Bronchial epithelial cell (primary cell): ENCODE measurements at regions not wholly inside any gene's neighbourhood (a gene's known extent, or its start where the extent isn't known, plus 50 kb on each side); places are given as distances from the start of the nearest gene placed in this dataset.

Source experiments
- DNase-seq: peaks from one replicate; pipeline ENCODE4 v3.0.0-alpha.2; 2010; ENCODE audit warnings: low read depth
- FAIRE-seq: peaks from 2 replicates; lab custom pipeline; 2011; peaks lifted over from hg19 to GRCh38; lab: Jason Lieb, UNC
- H3K27me3 ChIP-seq: 2 replicates; pipeline ENCODE4 v1.5.1; 2011; ENCODE audit warnings: low read length; ENCODE audit not compliant: control insufficient read depth, insufficient read depth
- H3K36me3 ChIP-seq: 2 replicates; pipeline ENCODE4 v1.5.1; 2011; ENCODE audit warnings: low read length; ENCODE audit not compliant: control insufficient read depth, insufficient read depth
- H3K4me3 ChIP-seq: 2 replicates; pipeline ENCODE4 v1.5.1; 2011; ENCODE audit warnings: mild to moderate bottlenecking, low read depth, low read length, control low read depth
- TF ChIP-seq, protein P1 (sequence below): IDR thresholded peaks from 2 replicates; pipeline ENCODE4 v1.5.1; 2011; ENCODE audit warnings: mild to moderate bottlenecking, moderate library complexity, low read length, control low read depth, inconsistent platforms; ENCODE audit not compliant: insufficient read depth, severe bottlenecking

DNA sequence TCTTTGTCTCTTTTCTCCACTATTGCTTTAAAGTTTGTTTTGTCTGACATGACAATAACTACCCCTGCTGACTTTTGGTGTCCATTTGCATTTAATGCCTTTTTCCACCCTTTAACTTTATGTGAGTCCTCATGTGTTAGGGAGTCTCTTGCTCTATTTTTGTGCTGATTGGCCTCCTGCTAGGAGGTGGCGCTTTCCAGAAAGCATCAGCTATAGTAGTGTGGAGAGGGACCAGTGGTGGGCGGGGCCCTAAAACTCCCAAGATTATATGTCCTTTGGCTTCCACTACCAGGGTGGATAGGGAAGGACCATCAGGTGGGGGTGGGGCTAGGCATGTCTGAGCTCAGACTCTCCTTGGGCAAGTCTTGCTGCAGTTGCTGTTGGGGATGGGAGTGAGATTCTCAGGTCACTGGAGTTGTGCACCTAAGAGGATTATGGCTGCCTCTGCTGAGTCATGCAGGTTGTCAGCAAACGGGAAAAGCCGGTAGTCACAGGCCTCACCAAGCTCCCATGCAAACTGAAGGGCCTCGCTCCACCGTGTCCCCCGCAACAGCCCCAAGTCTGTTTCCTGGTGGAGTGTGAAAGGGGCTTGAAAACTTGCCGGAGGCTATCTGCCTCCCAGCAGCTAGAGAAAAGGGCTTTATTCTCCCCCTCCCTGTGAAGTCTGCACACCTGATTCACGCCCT, 156.3 kb downstream of the CPEB2 start:
- FAIRE-seq: no peak
- DNase-seq: peak; percentile 73
- no peaks in the 10 kb centered on the region for H3K27me3 ChIP-seq
- no peaks in the 10 kb centered on the region for H3K36me3 ChIP-seq
- no peak overlapping the region for H3K4me3 ChIP-seq
- TF ChIP-seq, protein P1, sequence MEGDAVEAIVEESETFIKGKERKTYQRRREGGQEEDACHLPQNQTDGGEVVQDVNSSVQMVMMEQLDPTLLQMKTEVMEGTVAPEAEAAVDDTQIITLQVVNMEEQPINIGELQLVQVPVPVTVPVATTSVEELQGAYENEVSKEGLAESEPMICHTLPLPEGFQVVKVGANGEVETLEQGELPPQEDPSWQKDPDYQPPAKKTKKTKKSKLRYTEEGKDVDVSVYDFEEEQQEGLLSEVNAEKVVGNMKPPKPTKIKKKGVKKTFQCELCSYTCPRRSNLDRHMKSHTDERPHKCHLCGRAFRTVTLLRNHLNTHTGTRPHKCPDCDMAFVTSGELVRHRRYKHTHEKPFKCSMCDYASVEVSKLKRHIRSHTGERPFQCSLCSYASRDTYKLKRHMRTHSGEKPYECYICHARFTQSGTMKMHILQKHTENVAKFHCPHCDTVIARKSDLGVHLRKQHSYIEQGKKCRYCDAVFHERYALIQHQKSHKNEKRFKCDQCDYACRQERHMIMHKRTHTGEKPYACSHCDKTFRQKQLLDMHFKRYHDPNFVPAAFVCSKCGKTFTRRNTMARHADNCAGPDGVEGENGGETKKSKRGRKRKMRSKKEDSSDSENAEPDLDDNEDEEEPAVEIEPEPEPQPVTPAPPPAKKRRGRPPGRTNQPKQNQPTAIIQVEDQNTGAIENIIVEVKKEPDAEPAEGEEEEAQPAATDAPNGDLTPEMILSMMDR: no peak

DNA sequence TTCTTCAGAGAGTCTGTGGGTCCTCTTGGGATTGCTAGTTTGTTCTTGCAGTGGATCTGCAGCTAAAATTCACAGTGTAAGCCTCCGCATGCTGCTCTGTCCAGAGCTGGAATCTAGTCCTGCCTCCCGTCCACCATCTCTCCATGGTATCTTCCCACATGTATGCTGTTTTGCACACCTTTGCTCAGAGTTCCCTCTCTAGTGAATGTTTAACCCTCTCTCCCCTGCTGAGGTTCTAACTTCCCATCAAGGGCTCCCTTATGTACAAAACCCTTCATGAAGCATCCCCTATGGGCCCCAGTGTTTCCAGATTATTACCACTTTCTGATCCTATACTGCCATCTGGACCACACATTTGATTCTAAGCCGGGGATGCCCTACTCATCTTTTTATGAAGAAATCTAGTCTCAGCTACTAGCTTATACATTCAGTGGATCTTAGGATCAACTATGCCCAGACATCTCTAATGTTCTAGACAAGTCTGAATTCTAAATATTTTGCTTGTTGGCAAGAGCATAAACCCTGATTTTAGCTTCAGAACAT, 157.3 kb downstream of the CPEB2 start:
- no peak for FAIRE-seq
- Histone ChIP-seq H3K4me3 (no peak overlapping the region), H3K27me3 (no peaks in the 10 kb centered on the region), H3K36me3 (no peaks in the 10 kb centered on the region)
- TF ChIP-seq, protein P1: no peak
- no peak for DNase-seq

DNA sequence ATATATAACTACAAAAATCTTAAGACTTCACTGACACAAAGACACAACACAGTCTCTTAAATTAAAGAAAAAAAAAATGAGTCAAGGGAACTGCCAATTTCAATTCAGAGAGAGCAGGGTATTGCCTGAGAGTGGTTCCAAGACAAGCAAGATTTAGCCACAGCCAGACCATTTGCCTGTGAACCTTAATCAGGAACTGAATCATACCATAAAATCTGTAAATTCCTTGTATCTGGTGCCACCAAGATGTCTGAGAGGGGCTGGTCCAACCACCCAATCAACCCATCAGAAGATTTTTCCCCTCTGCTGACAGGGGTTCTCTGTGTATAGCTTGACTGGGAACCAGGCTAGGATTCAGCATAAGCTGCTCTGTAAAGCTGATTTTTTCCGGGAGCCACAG, 159.2 kb downstream of the CPEB2 start:
- DNase-seq (no peak), FAIRE-seq (no peak)
- H3K36me3 ChIP-seq: no peaks in the 10 kb centered on the region
- TF ChIP-seq, protein P1: no peak
- no peaks in the 10 kb centered on the region for H3K27me3 ChIP-seq
- H3K4me3 ChIP-seq: no peak overlapping the region

DNA sequence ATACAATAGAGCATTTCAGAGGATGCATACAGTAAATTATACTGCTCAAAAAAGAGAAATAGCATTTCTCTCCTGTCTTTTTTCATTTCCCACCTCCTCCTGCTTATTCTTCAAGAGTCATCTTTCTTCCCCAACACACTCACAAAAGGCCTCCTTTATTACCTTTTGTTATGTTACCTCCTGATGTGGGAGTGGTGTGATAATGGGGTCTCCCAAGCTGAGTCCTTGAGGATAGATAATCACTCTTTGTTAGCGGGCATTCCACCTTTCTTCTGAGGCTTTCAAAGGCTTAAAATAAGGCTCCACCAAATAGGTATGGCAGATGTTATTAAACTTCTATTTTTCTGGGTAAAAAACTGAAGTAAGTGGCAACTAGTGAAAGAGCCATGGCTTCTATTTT, 159.8 kb downstream of the CPEB2 start:
- DNase-seq (no peak), FAIRE-seq (no peak)
- no peaks in the 10 kb centered on the region for H3K27me3 ChIP-seq
- TF ChIP-seq, protein P1: no peak
- H3K4me3 ChIP-seq: no peak overlapping the region
- H3K36me3 ChIP-seq: no peaks in the 10 kb centered on the region

DNA sequence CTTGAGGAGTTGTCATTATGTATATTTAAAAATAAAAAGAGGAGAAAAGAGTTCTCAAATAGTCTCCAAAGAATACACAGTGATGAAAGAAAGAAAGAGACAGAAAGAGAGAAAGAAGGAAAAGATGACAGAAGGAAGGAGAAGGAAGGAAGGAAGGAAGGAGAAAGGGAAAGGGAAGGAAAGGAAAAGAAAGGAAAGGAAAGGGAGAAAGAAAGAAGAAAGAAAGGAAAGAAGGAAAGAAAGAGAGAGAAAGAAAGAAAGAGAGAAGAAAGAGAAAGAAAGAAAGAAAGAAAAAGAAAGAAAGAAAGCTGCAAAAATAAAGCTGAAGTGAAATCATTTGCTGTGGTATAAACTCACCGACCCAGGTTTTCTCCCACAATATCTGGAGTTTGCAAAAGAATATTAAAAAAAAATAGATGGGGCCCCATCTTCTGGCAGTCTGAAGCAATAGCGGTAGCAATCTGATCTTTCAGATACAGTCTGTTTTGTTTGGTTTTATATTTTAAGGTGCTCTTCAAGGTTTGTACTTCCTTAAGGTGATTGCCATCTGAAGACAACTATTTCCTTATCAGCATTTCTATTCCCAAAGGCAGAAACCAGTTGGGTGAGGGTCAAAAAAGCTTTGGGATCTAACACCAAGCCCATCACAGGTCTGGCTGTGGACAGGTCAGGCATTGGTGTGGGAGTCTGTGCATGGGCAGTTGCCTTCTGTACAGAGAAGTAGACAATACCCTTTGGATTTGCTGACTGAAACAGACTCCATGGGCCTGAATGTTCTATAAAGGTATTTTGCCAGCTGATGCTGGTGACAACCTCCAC, 160.4 kb downstream of the CPEB2 start:
- peak; percentile 28 for DNase-seq
- Histone ChIP-seq H3K4me3 (no peak overlapping the region), H3K36me3 (no peaks in the 10 kb centered on the region), H3K27me3 (no peaks in the 10 kb centered on the region)
- TF ChIP-seq, protein P1: peak; percentile 34
- FAIRE-seq: no peak
